GM18502 (cell line): ENCODE measurements at regions not wholly inside any gene's neighbourhood (a gene's known extent, or its start where the extent isn't known, plus 50 kb on each side); places are given as distances from the start of the nearest gene placed in this dataset.

ENCODE experiments used
- ATAC-seq: cut with Tn5 transposase; IDR thresholded peaks from one replicate; pipeline ENCODE4 v1.9.1; 2021; ENCODE audit warnings: mild to moderate bottlenecking; ENCODE audit not compliant: unreplicated experiment, poor library complexity

GRCh38 chrX:98480606-98481005, 1596.9 kb downstream of the RPA4 start:
- ATAC-seq: no peak

- ATAC-seq: no peak
Observed at GRCh38 chrX:98481636-98482035, 1597.9 kb downstream of the RPA4 start.

- ATAC-seq: no peak
Observed at GRCh38 chrX:98490670-98491069, 1607.0 kb downstream of the RPA4 start.

- ATAC-seq: no peak
Observed at GRCh38 chrX:98501426-98501825, 1617.7 kb downstream of the RPA4 start.

- no peak for ATAC-seq
Observed at GRCh38 chrX:98506907-98507306, 1623.2 kb downstream of the RPA4 start.

GRCh38 chrX:98514032-98514431, 1630.3 kb downstream of the RPA4 start:
- ATAC-seq: no peak

GRCh38 chrX:98516120-98516519, 1632.4 kb downstream of the RPA4 start:
- no peak for ATAC-seq

- ATAC-seq: no peak
Observed at GRCh38 chrX:98523026-98523425, 1639.3 kb downstream of the RPA4 start.

- ATAC-seq: no peak
Observed at GRCh38 chrX:98523521-98523920, 1639.8 kb downstream of the RPA4 start.

- ATAC-seq: no peak
Observed at GRCh38 chrX:98548519-98548918, 1664.8 kb downstream of the RPA4 start.

- no peak for ATAC-seq
Observed at GRCh38 chrX:98568795-98569194, 1685.1 kb downstream of the RPA4 start.

- no peak for ATAC-seq
Observed at GRCh38 chrX:98605941-98606340, 1722.2 kb downstream of the RPA4 start.

GRCh38 chrX:98607739-98608138, 1724.0 kb downstream of the RPA4 start:
- ATAC-seq: no peak

GRCh38 chrX:98627645-98628044, 1743.9 kb downstream of the RPA4 start:
- no peak for ATAC-seq

GRCh38 chrX:98637451-98637850, 1753.7 kb downstream of the RPA4 start:
- no peak for ATAC-seq

GRCh38 chrX:98646351-98646750, 1762.6 kb downstream of the RPA4 start:
- ATAC-seq: no peak

GRCh38 chrX:98654565-98654964, 1755.5 kb downstream of the PCDH19 start:
- ATAC-seq: no peak
